DMS79 treated with DMSO at 0.1 percent for 48 hours (cell line): ENCODE measurements at regions not wholly inside any gene's neighbourhood (a gene's known extent, or its start where the extent isn't known, plus 50 kb on each side); places are given as distances from the start of the nearest gene placed in this dataset.

ENCODE experiments used
- DNase-seq: peaks from one replicate; lab custom pipeline; 2025; lab: John Stamatoyannopoulos, UW

GRCh38 chr21:28459193-28459592, 533.5 kb downstream of the LTN1 start:
- DNase-seq, result no peak

- no peak for DNase-seq
Observed at GRCh38 chr21:28458446-28458845, 534.2 kb downstream of the LTN1 start.

GRCh38 chr21:28455253-28455600, 537.5 kb downstream of the LTN1 start:
- DNase-seq, result no peak

GRCh38 chr21:28454564-28455252, 538.0 kb downstream of the LTN1 start:
- DNase-seq, result no peak

GRCh38 chr21:28447462-28447861, 545.2 kb downstream of the LTN1 start:
- DNase-seq, result no peak

- DNase-seq, result no peak
Observed at GRCh38 chr21:28445141-28445830, 547.4 kb downstream of the LTN1 start.

- DNase-seq, result no peak
Observed at GRCh38 chr21:28444557-28444956, 548.1 kb downstream of the LTN1 start.

GRCh38 chr21:28444111-28444510, 548.6 kb downstream of the LTN1 start:
- no peak for DNase-seq

- DNase-seq, result no peak
Observed at GRCh38 chr21:28442624-28443023, 550.1 kb downstream of the LTN1 start.

- no peak for DNase-seq
Observed at GRCh38 chr21:28442085-28442484, 550.6 kb downstream of the LTN1 start.

- no peak for DNase-seq
Observed at GRCh38 chr21:28439788-28440187, 552.9 kb downstream of the LTN1 start.

- DNase-seq, result no peak
Observed at GRCh38 chr21:28439251-28439650, 553.4 kb downstream of the LTN1 start.

GRCh38 chr21:28437061-28437460, 555.6 kb downstream of the LTN1 start:
- DNase-seq, result no peak

GRCh38 chr21:28436286-28436932, 556.3 kb downstream of the LTN1 start:
- no peak for DNase-seq

- no peak for DNase-seq
Observed at GRCh38 chr21:28431527-28432200, 561.0 kb downstream of the LTN1 start.

GRCh38 chr21:28431022-28431421, 561.7 kb downstream of the LTN1 start:
- DNase-seq, result no peak

GRCh38 chr21:28429161-28429560, 563.5 kb downstream of the LTN1 start:
- DNase-seq, result no peak

- no peak for DNase-seq
Observed at GRCh38 chr21:28427394-28428022, 565.2 kb downstream of the LTN1 start.

GRCh38 chr21:28426545-28426944, 566.1 kb downstream of the LTN1 start:
- no peak for DNase-seq

- no peak for DNase-seq
Observed at GRCh38 chr21:28423521-28424190, 569.0 kb downstream of the LTN1 start.

- DNase-seq, result no peak
Observed at GRCh38 chr21:28421716-28422524, 570.8 kb downstream of the LTN1 start.
